ENCODE measurements at regions not wholly inside any gene's neighbourhood (a gene's known extent, or its start where the extent isn't known, plus 50 kb on each side); places are given as distances from the start of the nearest gene placed in this dataset.

GRCh38 chr2:7289697-7290096 lies 372.5 kb downstream of the RNF144A start:
- no peak for DNase-seq (ENCODE audit: low spot score)

DNA sequence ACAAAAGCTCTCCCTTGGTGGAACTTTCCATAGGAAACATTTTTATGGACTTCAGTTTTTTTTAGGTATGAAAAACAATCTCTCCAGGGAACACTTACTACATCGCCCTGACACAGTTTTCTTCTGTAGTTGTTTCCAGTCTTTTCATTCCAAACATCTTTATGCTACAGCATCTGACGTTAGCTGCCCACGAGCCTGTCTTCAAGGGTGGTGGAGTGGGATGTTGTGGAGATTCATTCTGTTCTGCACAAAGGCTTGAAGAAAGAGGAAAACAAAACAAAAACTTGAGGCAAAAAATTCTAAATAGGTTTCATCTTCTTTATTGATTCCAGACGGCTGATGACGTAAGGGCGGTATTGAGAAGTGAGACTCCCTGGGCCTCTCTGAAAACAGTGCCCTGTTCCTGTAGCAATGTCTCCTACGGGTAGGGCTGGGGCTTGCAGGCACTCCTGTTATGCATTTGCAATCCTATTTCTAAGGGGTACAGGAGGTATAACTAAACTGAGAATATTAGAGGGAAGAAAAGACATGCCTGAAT lies 375.0 kb downstream of the RNF144A start:
- no peak for DNase-seq (ENCODE audit: low spot score)

DNA sequence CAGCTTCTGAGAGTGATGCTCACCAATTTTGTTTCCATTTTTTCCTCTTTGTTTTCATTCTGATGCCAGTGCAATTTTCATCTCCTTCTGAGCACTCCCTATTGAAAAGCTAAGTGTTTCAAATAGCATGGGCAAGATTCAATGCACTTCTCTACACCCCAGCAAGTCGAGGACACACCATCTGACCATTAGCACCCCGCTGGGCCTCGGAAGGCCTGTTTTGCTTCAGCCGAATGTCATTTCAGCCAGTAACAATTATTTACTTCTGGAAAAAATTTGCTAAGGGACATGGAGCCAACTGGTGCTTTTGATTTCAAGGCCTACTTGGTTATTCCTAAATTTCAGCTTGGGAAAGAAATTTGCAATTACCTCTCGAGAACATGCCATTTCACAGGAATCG lies 392.4 kb downstream of the RNF144A start:
- DNase-seq (ENCODE audit: low spot score) = no peak

DNA sequence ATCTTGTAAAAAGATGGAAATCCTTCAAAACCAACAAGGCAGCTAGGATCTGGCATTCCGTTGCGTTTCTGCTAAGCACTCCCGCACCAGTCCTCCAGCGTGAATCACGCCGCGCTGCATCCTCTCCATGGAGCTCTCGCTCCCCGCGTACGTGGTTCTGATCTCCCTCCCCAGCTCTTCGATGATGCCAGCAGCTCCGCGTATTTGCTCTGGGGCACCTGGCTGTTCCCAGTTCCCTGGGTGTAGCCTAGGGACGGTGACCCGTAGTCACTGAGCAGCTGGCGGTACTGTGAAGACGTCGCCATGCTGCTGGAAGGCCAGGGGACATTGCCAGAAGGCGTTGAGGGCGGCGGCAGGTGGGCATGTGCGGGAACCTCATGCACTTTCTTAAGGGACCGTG lies 407.5 kb downstream of the RNF144A start:
- no peak for DNase-seq (ENCODE audit: low spot score)

DNA sequence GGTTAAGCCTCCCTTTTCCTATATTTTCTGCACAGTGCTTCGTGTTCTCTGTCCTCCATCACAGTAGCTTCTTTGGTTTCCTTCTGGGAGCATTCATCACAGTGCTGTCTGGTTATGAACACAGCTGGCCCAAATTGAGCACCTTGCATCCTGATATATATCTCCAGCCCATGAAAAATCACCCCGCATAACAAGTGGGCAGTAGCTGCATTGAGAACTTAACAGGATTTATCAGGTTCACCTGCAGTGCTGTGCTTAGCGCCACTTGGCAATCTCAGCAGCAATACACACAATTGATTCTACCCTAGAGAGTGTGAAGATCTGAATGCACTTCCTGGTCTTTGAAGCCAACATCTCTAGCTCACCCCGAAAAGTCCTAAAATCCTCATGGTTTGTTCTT lies 408.0 kb downstream of the RNF144A start:
- DNase-seq (ENCODE audit: low spot score) = no peak

GRCh38 chr2:7329465-7329864 lies 412.3 kb downstream of the RNF144A start:
- no peak for DNase-seq (ENCODE audit: low spot score)

DNA sequence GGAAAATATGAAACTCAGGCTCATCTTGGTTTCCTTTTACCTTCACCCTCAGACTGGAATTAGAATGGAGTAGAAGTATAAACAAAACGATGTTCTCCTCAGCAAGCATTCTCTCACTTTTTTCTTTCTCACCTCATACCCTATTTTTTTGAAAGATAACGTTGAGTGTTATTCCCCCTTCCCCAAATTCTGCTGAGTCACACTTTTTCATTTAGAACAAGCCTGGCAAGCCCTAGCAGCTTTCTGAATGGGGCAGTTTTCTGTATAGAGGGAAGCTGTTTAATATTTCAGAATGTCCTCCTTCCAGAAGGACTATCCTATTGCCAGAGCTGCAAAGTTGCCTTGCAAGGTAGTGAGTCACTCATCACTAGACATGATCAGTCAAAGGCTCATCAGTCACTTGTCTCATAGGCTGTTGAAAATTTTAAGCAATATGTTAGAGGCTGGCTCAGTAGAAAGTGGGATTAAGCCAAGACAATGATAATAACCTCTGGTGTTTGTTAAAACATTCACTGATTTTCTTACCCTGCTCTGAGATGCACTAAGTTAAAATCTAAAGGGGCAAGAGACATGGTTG lies 416.1 kb downstream of the RNF144A start:
- DNase-seq (ENCODE audit: low spot score) = no peak

GRCh38 chr2:7333960-7334493 lies 416.8 kb downstream of the RNF144A start:
- no peak for DNase-seq (ENCODE audit: low spot score)

- no peak for DNase-seq (ENCODE audit: low spot score)
Observed at GRCh38 chr2:7338961-7339360, 421.7 kb downstream of the RNF144A start.

- DNase-seq (ENCODE audit: low spot score) = no peak
Observed at GRCh38 chr2:7346336-7346735, 429.1 kb downstream of the RNF144A start.

DNA sequence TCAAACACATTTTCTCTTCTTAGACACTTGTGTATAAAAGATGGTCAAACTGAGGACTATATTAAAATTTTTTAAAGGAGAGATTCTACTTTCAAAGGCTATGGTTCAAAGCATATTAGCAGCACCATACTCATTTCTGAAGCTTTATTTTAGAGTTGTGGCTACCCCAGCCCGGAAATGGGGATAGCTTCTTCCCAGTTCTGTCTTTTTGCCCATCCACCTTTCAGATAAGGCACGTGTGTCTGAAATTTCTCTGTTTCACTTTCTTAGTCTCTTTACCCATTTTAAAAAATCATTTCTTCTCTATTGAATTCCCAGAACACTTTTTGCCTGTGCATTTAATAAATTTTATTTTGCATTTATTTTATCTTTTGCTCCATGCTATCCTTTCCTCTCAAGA lies 431.5 kb downstream of the RNF144A start:
- no peak for DNase-seq (ENCODE audit: low spot score)

GRCh38 chr2:7352191-7352590 lies 435.0 kb downstream of the RNF144A start:
- no peak for DNase-seq (ENCODE audit: low spot score)

- DNase-seq (ENCODE audit: low spot score) = no peak
Observed at GRCh38 chr2:7353571-7353970, 436.4 kb downstream of the RNF144A start.

- no peak for DNase-seq (ENCODE audit: low spot score)
Observed at GRCh38 chr2:7355781-7356180, 438.6 kb downstream of the RNF144A start.

DNA sequence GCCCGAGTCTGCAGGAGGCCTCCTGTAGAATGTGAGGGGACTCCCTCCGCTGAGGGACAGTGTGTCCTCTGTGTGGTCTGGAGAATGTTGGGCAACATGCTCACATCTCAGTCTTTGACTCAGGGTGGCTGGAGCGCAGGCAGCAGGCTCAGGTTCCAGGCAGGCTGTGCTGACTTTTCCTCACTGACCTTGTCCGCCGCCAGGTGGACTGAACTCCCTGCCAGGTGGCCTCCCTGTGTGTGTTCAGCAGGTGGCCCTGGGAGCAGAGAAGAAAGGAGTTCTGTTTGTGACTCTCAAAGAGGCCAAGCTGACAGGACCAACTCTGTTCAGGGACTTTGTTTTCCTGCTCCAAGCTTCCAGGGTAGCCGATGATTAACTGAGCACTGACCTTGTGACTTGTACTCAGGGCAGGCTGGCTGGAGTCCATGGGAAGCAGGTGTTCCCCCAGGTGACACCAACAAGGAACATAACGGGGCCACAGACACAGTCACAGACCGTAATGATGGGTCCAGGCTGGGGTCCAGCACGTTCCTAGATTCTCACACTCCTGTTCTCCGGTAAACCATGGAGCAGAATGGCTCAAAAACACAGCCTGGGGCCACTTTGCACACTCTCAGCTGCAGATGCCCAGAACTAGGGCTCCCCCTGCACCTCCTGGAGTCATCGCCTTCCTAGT lies 439.8 kb downstream of the RNF144A start:
- no peak for DNase-seq (ENCODE audit: low spot score)

DNA sequence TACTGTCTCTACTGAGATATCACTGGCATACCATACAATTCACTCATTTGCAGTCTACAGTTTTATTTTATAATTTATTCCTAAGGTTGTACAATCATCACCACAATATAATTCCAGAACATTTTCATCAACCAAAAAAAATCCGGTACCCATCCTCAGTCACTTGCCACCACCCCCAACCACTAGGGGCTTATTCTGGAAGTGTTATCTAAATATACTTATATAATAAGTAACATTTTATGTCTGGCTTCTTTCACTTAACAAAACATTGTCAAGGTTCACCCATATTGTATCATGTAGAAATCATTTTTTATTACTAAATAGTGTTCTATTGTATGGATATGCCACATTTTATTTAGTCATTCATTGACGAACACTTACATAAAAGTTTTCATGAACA lies 440.8 kb downstream of the RNF144A start:
- DNase-seq (ENCODE audit: low spot score) = no peak

DNA sequence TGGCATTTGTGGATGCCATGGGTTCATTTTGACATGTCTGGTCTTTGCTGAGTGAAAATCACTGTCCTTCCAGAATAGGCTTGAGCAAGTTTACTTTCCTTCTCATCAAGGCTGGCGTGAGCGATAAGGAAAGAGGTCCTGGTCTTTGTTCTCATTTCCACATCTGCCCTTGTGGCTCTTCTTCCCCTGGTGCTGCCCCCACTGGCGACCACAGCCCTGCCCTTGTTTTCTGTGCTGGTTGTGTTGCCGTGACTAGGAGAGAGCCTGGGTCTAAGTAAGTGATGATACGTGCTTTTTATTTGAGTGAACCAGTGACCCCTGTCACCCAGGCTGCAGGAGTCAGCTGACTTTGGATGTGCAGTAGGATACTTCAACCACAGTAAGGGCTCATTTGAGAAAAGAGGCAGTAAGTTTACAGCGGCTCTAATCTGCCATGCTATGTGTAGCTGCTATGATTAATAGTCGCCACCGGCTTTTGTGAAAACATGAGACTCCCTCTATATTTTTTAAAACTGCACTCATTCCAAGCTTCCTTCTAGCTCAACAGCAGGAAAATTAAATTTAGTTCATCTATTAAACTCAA lies 441.7 kb downstream of the RNF144A start:
- DNase-seq (ENCODE audit: low spot score) = no peak

DNA sequence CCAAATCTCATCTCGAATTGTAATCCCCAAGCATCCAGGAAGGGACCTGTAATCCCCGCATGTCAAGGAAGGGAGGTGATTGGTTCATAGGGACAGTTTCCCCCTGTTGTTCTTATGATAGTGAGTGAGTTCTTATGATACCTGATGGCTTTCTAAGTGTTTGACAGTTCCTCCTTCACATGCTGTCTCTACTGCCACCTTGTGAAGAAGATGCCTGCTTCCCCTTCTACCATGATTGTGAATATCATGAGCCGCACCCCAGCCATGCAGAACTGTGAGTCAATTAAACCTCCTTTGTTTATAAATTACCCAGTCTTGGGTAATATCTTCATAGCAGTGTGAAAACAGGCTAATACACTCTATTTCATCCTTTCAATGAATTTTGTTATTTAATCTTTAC lies 446.7 kb downstream of the RNF144A start:
- no peak for DNase-seq (ENCODE audit: low spot score)

DNA sequence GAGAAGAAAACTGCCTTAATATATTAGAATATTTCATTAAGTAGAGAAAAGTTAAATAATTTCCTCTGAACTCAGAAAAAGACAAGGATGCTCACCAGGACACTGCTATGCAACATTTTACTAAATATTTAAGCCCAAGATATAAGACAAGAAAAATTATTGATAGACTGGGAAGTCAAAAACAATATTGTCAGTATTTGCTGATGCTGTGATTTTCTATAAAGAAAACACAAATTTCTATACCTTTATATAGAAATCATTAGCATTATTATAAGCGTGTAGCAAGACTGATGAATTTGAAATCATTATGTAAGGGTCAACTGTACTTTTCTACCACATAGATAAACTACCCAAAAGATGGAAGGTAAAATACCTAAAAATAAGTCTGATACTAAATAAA lies 451.0 kb downstream of the RNF144A start:
- DNase-seq (ENCODE audit: low spot score) = no peak

DNA sequence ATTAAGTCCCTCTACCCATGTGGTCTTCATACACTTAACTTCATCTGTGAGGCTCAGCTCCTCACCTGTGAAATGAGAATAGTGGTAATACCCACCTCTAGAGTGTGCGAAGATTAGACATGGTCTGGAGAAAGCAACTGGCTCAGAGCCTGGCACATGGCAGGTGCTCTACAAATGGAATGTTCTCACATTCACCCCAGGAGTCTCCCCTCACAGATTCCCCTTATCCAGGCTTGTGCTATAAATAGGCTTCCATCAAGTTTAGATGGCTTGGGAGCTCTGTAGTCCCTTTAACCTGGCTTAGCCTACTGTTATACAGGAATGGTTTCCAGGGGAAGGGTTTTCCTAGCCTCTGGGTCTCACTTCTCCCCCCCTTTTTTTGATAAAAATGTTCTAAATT lies 455.9 kb downstream of the RNF144A start:
- DNase-seq (ENCODE audit: low spot score) = no peak

DNA sequence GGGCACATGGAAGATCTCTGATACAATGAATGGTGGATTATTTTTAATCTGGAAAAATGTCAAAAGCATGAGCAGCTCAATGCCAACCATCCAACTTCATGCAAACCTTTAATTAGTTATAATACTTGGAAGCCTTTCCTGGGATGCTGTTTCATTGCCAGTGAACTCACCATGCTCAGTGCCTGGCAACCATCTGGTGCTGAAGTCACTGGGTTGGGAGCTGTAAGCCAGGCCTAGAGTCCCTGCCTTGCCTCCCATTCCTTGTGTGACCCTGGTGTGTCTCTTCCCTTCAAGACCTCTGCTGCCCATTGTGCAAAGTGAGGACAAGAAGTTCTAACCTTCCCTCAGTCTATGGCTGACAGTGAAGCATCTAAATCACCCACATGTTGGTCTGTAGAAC lies 458.7 kb downstream of the RNF144A start:
- no peak for DNase-seq (ENCODE audit: low spot score)

- DNase-seq (ENCODE audit: low spot score) = no peak
Observed at GRCh38 chr2:7377916-7378569, 460.8 kb downstream of the RNF144A start.

DNA sequence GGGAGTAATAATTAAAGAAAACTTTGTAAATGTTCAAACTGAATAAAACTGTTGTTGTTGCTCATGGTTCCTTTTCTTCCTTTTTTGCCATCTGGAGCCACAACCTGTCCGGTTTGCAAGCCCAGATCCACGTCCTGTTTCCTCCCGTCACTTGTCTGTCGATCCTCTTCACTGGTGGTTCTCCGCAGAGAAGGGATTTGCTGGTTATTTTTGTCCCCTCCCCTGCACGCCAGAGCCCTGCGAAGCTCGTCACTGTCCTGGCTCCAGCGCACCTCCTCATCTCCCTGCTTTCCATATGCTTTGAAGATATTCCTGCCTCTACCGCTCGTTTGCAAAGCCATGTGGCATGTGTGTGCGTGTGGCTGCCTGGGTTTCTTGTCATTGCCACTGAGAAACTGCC lies 461.4 kb downstream of the RNF144A start:
- no peak for DNase-seq (ENCODE audit: low spot score)

Measured in H4 (cell line).